ENCODE measurements at regions not wholly inside any gene's neighbourhood (a gene's known extent, or its start where the extent isn't known, plus 50 kb on each side); places are given as distances from the start of the nearest gene placed in this dataset.

DNA sequence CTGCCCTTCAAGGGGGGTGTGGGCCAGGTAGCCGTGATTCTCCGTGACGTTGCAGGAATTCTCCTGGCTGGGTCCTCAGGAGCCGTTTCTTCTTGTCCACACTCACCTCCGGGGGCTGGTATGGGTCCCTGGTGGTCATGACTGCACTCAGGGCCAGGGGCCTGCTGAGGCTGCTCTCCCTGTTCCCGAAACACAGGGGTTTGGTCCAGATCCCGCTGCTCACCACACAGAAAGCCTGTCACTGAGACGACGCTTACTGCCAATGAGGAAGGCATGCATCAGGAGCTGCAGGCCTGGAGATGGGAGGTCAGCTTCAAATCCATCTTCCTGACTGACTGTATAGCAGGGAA lies 160.7 kb downstream of the RTP5 start:
- no peak for TF ChIP-seq EZH2 (IDR thresholded peaks at IDR 0.05; ENCODE audit: borderline replicate concordance)
- TF ChIP-seq CTCF (IDR thresholded peaks at IDR 0.05; ENCODE audit: poor library complexity): no peak
- TF ChIP-seq EZH2phosphoT487 (IDR thresholded peaks at IDR 0.05; ENCODE audit: low read depth, severe bottlenecking, unreplicated experiment): no peak
